Stomach (tissue), 4 donors: ENCODE measurements at regions not wholly inside any gene's neighbourhood (a gene's known extent, or its start where the extent isn't known, plus 50 kb on each side); places are given as distances from the start of the nearest gene placed in this dataset.

Experiments used
- POLR2A ChIP-seq, 4 donors: fragments of 450-650 bp; IDR thresholded peaks; one replicate each; pipeline ENCODE4 v1.6.1; 2016; ENCODE audit warnings: antibody characterized with exemption in 4 of 4, control low read depth in 2 of 4, mild to moderate bottlenecking in 1 of 4, moderate library complexity in 1 of 4
- POLR2AphosphoS5 ChIP-seq, 3 donors: sonication (generic); formaldehyde crosslinking; IDR thresholded peaks; one replicate each; pipeline ENCODE4 v1.6.1; 2016; ENCODE audit warnings: antibody characterized with exemption in 3 of 3
- TF ChIP-seq, protein P1 (sequence below), 7 experiments: fragments of 450-650 bp in 4 of 7; fragments of 200-600 bp in 3 of 7; sonication (generic) in 3 of 7; IDR thresholded peaks; one replicate each; pipeline ENCODE4 v1.5.1; 2016 to 2019; ENCODE audit warnings: antibody characterized with exemption in 7 of 7, control low read depth in 2 of 7, mild to moderate bottlenecking in 1 of 7

DNA sequence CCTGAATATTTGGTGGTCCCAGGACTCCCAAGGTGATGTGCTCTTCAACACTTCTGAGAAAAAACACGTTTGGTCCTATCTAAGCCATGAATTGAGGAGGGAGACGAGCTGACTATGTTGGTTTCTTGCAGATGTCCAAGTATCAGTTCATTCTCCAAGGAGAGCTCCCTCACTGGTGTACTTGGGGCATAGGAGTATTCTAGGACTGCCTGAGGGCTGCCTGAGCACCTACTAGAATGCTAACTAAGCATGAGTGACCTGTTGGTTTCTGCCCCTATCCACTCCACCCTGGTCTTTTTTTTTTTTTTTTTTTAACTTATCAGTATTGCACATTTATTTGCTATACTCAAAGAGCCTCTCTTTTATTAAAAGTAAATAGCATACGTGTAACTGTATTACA is 200.5 kb upstream of the FANCL start:
- TF ChIP-seq, protein P1, sequence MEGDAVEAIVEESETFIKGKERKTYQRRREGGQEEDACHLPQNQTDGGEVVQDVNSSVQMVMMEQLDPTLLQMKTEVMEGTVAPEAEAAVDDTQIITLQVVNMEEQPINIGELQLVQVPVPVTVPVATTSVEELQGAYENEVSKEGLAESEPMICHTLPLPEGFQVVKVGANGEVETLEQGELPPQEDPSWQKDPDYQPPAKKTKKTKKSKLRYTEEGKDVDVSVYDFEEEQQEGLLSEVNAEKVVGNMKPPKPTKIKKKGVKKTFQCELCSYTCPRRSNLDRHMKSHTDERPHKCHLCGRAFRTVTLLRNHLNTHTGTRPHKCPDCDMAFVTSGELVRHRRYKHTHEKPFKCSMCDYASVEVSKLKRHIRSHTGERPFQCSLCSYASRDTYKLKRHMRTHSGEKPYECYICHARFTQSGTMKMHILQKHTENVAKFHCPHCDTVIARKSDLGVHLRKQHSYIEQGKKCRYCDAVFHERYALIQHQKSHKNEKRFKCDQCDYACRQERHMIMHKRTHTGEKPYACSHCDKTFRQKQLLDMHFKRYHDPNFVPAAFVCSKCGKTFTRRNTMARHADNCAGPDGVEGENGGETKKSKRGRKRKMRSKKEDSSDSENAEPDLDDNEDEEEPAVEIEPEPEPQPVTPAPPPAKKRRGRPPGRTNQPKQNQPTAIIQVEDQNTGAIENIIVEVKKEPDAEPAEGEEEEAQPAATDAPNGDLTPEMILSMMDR (IDR thresholded peaks at IDR 0.05), result no peak
- TF ChIP-seq POLR2A (IDR thresholded peaks at IDR 0.05) (no peak), POLR2AphosphoS5 (IDR thresholded peaks at IDR 0.05) (no peak)
